Fibroblast of peridontal ligament (primary cell): ENCODE measurements at regions not wholly inside any gene's neighbourhood (a gene's known extent, or its start where the extent isn't known, plus 50 kb on each side); places are given as distances from the start of the nearest gene placed in this dataset.
"Not testable (repeated sequence)": the region's sequence is repeated elsewhere in the genome, so short reads cannot be mapped to it uniquely, and the experiment has no call there.

ENCODE experiments used
- DNase-seq: peaks from one replicate; pipeline ENCODE4 v3.0.0-alpha.2; 2010; ENCODE audit errors: extremely low read depth

GRCh38 chr2:91497129-91498064, 2805.9 kb downstream of the RPIA start:
- DNase-seq, result not testable (repeated sequence)

DNA sequence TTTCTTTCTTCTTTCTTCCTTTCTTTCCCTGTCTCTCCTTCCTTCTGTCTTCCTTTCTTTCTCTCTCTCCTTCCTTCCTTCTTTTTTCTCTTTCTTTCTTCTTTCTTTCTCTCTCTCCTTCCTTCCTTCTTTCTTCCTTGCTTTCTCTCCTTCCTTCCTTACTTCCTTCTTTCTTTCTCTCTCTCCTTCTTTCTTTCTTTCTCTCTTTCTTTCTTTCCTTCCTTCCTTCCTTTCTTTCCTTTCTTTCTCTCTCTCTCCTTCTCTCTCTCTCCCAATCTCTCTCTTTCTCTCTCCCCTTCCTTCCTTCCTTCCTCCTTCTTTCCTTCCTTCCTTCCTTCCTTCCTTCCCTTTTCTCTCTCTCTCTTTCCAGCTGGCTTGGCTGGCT, 2806.6 kb downstream of the RPIA start:
- DNase-seq, result not testable (repeated sequence)

GRCh38 chr2:91498513-91499250, 2807.2 kb downstream of the RPIA start:
- not testable (repeated sequence) for DNase-seq

DNA sequence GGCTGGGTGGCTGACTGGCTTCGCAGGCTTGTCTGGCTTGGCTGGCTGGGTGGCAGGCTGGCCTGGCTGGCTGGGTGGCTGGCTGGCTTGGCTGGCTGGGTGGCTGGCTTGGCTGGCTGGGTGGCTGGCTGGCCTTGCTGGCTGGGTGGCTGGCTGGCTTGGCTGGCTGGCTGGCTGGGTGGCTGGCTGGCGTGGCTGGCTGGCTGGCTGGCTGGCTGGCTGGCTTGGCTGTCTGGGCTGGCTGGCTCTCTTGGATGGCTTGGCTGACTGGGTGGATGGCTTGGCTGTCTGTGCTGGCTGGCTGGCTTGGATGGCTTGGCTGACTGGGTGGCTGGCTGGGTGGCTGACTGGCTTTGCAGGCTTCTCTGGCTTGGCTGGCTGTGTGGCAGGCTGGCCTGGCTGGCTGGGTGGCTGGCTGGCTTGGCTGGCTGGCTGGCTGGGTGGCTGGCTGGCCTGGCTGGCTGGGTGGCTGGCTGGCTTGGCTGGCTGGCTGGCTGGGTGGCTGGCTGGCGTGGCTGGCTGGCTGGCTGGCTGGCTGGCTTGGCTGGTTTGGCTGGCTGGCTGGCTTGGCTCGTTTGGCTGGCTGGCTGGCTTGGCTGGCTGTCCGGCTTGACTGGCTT, 2808.1 kb downstream of the RPIA start:
- DNase-seq, result not testable (repeated sequence)

DNA sequence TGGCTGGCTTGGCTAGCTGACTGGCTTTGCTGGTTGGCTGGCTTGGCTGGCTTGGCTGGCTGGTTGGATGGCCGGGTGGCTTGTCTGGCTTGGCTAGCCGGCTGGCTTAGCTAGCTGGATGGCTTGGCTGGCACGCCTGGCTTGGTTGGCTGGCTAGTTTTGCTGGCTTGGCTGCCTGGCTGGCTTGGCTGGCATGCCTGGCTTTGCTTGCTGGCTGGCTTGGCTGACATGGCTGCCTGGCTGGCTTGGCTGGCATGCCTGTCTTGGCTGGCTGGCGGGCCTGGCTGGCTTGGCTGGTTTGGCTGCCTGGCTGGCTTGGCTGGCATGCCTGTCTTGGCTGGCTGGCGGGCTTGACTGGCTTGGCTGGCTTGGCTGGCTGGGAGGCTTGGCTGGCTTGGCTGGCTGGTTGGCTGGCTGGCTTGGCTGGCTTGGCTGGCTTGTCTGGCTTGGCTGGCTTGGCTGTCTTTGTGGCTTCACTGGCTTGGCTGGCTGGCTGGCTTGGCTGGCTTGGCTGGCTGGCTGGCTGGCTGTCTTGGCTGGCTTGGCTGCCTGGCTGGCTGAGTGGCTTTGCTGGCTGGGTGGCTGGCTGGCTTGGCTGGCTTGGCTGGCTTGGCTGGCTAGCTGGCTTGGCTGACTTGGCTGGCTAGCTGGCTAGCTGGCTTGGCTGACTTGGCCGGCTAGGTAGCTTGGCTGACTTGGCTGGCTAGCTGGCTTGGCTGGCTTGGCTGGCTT, 2808.9 kb downstream of the RPIA start:
- not testable (repeated sequence) for DNase-seq

DNA sequence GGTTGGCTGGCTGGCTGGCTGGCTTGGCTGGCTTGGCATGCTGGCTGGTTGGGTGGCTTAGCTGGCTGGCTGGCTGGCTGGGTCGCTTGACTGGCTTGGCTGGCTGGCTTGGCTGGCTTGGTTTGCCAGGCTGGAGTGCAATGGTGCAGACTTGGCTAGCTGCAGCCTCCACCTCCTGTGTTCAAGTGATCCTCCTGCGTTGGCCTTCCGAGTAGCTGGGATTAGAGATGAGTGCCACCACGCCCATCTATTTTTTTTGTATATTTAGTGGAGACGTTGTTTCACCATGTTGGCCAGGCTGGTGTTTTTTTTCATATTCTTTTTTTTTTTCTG, 2809.5 kb downstream of the RPIA start:
- not testable (repeated sequence) for DNase-seq

DNA sequence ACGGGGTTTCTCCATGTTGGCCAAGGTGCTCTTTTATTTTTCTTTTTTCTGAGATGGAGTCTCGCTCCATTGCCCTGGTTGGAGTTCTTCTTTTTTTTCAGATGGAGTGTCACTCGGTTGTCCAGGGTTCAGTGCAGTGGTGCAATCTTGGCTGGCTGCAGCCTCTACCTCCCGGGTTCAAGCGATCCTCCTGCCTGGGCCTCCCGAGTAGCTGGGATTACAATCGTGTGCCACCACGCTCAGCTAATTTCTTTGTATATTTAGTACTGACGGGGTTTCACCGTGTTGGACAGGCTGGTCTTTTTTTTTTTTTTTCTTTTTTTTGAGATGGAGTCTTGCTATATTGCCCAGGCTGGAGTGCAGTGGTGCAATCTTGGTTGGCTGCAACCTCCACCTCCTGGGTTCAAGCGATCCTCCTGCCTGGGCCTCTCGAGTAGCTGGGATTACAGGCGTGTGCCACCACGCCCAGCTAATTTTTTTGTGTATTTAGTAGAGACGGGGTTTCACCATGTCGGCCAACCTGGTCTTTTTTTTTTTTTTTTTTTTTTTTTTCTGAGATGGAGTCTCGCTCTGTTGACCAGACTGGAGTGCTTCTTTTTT, 2810.1 kb downstream of the RPIA start:
- not testable (repeated sequence) for DNase-seq

DNA sequence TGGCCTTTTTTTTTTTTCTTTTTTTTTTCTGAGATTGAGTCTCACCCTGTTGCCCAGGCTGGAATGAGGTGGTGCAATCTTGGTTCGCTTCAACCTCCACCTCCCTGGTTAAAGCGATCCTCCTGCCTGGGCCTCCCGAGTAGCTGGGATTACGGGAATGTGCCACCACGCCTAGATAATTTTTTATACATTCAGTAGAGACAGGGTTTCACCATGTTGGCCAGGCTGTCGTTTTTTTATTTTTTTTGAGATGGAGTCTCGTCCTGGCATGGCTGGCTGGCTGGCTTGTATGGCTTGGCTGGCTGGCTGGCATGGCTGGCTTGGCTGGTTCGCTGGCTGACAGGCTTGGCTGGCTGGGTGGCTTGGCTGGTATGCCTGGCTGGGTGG, 2812.1 kb downstream of the RPIA start:
- DNase-seq, result not testable (repeated sequence)

DNA sequence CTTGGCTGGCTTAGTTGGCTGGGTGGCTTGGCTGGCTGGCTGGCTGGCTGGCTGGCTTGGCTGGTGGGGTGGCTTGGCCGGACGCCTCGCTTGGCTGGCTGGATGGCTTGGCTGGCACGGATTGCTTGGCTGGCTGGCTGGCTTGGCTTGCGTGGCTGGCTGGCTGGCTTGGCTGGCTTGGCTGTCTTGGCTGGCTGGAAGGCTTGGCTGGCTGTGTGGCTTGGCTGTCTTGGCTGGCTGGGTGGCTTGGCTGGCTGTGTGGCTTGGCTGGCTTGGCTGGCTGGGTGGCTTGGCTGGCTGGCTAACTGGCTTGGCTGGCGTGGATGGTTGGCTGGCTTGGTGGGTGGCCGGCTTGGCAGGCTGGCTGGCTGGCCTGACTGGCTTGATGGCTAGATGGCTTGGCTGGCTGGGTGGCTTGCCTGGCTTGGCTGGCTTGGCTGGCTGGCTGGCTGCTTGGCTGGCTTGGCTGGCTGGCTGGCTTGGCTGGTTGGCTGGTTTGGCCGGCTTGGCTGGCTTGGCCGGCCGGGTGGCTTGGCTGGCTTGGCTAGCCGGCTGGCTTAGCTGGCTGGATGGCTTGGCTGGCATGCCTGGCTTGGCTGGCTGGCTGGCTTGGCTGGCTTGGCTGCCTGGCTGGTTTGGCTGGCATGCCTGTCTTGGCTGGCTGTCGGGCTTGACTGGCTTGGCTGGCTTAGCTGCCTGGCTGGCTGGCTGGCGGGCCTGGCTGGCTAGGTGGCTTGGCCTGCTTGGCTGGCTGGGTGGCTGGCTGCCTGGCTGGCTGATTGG, 2812.7 kb downstream of the RPIA start:
- DNase-seq, result not testable (repeated sequence)

DNA sequence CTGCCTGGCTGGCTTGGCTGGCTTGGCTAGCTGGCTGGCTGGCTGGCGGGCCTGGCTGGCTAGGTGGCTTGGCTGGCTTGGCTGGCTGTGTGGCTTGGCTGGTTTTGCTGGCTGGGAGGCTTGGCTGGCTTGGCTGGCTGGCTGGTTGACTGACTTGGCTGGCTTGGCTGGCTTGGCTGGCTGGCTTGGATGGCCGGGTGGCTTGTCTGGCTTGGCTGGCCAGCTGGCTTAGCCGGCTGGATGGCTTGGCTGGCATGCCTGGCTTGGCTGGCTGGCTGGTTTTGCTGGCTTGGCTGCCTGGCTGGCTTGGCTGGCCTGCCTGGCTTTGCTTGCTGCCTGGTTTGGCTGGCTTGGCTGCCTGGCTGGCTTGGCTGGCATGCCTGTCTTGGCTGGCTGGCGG, 2817.3 kb downstream of the RPIA start:
- not testable (repeated sequence) for DNase-seq

DNA sequence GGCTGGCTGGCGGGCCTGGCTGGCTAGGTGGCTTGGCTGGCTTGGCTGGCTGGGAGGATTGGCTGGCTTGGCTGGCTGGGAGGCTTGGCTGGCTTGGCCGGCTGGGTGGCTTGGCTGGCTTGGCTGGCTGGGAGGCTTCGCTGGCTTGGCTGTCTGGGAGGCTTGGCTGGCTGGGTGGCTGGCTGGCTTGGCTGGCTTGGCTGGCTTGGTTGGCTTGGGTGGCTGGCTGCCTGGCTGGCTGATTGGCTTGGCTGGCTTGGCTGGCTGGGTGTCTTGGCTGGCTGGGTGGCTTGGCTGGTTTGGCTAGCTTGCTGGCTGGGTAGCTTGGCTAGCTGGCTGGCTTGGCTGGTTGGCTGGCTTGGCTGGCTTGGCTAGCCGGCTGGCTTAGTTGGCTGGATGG, 2817.8 kb downstream of the RPIA start:
- DNase-seq, result not testable (repeated sequence)

GRCh38 chr2:91511166-91511565, 2819.7 kb downstream of the RPIA start:
- DNase-seq, result not testable (repeated sequence)

DNA sequence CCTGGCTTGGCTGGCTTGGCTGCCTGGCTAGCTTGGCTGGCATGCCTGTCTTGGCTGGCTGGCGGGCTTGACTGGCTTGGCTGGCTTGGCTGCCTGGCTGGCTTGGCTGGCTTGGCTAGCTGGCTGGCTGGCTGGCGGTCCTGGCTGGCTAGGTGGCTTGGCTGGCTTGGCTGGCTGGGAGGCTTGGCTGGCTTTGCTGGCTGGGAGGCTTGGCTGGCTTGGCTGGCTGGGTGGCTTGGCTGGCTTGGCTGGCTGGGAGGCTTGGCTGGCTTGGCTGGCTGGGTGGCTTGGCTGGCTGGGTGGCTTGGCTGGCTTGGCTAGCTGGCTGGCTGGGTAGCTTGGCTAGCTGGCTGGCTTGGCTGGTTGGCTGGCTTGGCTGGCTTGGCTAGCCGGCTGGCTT, 2824.5 kb downstream of the RPIA start:
- DNase-seq, result not testable (repeated sequence)

DNA sequence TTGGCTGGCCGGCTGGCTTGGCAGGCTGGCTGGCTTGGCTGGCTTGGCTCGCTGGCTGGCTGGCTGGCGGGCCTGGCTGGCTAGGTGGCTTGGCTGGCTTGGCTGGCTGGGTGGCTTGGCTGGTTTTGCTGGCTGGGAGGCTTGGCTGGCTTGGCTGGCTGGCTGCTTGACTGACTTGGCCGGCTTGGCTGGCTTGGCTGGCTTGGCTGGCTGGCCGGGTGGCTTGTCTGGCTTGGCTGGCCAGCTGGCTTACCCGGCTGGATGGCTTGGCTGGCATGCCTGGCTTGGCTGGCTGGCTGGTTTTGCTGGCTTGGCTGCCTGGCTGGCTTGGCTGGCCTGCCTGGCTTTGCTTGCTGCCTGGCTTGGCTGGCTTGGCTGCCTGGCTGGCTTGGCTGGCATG, 2825.2 kb downstream of the RPIA start:
- DNase-seq, result not testable (repeated sequence)

GRCh38 chr2:91517846-91518245, 2826.4 kb downstream of the RPIA start:
- not testable (repeated sequence) for DNase-seq

GRCh38 chr2:91518361-91518981, 2827.0 kb downstream of the RPIA start:
- DNase-seq, result not testable (repeated sequence)

GRCh38 chr2:91519359-91519758, 2827.9 kb downstream of the RPIA start:
- DNase-seq, result not testable (repeated sequence)

- DNase-seq, result not testable (repeated sequence)
These were observed 2828.4 kb downstream of the RPIA start for GRCh38 chr2:91519914-91520313.

DNA sequence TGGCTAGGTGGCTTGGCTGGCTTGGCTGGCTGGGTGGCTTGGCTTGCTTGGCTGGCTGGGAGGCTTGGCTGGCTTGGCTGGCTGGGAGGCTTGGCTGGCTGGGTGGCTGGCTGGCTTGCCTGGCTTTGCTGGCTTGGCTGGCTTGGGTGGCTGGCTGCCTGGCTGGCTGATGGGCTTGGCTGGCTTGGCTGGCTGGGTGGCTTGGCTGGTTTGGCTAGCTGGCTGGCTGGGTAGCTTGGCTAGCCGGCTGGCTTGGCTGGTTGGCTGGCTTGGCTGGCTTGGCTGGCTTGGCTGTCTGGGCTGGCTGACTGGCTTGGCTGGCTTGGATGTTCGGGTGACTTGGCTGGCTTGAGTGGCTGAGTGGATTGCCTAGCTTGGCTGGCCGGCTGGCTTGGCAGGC, 2829.1 kb downstream of the RPIA start:
- DNase-seq, result not testable (repeated sequence)

GRCh38 chr2:91520972-91521535, 2829.6 kb downstream of the RPIA start:
- DNase-seq, result not testable (repeated sequence)
